Occipital lobe (tissue), 1 donor: ENCODE measurements at regions not wholly inside any gene's neighbourhood (a gene's known extent, or its start where the extent isn't known, plus 50 kb on each side); places are given as distances from the start of the nearest gene placed in this dataset.

Experiments used
- DNase-seq: peaks from one replicate; lab custom pipeline; 2025; lab: John Stamatoyannopoulos, UW

GRCh38 chr19:28247243-28247642 lies 965.7 kb downstream of the UQCRFS1 start:
- DNase-seq: no peak

GRCh38 chr19:28245937-28246336 lies 967.0 kb downstream of the UQCRFS1 start:
- DNase-seq: no peak

DNA sequence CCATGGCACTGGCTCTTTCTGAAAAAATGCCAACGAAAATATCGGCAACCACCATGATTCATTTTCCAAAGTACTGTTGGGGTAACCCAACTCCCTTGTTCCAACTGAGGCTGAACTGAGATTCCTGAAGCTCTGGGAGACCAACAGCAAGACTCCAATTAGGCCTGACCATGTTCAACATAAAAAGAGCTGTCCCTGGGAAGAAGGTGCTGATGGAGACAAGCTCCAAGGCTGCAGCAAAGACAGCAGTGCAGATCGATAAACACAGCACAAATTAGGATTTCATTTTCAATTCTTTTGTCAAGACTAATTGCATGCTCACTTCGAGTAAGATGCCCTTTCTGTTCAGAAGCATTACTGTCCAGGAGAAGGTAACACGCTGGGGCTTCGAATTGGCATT lies 968.0 kb downstream of the UQCRFS1 start:
- no peak for DNase-seq

- DNase-seq: no peak
Observed at GRCh38 chr19:28242317-28242927, 970.5 kb downstream of the UQCRFS1 start.

DNA sequence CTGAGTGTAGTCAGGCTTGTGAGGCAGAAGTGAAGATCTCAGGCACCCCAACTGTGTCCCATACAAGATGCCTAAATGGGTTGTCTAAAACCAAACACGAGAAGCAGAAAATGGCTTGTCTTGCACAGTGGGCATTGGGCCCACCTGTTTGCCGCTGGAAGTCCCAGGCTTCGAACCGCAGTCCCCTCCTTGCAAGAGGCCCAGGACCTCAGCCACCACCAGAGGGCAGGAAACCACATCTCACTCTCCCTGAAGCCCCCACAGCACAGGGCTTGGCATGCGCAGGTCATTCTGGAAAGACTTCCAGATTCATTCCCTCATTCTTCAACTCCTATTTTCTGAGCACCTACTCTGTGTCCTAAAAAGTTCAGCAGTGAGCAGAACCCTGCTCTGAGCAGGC lies 973.7 kb downstream of the UQCRFS1 start:
- DNase-seq: no peak

- DNase-seq: no peak
Observed at GRCh38 chr19:28238270-28238820, 974.6 kb downstream of the UQCRFS1 start.

GRCh38 chr19:28235606-28236125 lies 977.3 kb downstream of the UQCRFS1 start:
- no peak for DNase-seq

GRCh38 chr19:28234637-28235036 lies 978.3 kb downstream of the UQCRFS1 start:
- DNase-seq: no peak

- no peak for DNase-seq
Observed at GRCh38 chr19:28228854-28229253, 984.1 kb downstream of the UQCRFS1 start.

- no peak for DNase-seq
Observed at GRCh38 chr19:28224441-28224840, 988.5 kb downstream of the UQCRFS1 start.

DNA sequence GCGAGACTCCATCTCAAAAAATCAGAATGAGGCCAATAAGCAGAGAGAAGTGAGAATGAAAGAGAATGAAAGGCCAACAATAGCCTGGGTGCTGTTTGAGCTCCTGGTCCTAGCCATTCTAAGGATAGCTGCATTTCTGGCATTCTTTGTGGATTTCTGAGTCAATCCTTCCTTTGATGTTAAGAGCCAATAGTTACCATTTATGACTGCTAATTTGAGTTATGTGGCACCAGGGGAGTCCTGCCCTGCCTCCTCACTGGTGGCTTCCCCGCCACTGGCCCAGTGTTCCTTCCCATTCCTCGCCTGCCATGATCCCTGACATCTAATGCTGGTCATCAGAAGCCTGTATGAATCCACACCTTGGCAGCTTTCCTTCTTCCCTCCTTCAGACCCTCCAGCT lies 991.2 kb downstream of the UQCRFS1 start:
- no peak for DNase-seq

GRCh38 chr19:28218728-28219127 lies 994.2 kb downstream of the UQCRFS1 start:
- DNase-seq: no peak

DNA sequence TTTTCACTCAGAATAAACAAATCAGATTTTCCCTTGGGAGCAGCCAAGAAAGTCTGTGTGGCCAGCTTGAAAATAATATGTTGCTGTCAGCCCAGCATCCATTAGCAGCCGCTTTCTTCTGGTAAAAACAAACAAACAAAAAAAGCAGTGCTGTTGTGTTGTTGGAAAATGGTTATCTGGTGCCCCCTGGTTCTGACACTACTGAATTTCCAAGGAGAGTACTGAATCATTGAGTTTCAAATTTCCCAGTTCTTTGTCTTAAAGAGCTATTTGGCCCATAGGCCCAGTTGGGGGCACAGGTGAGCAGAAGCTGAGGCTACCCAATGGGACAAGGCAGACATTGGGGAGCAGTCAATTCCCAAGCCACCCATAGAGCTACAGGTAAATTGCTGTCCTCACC lies 995.9 kb downstream of the UQCRFS1 start:
- DNase-seq: no peak

DNA sequence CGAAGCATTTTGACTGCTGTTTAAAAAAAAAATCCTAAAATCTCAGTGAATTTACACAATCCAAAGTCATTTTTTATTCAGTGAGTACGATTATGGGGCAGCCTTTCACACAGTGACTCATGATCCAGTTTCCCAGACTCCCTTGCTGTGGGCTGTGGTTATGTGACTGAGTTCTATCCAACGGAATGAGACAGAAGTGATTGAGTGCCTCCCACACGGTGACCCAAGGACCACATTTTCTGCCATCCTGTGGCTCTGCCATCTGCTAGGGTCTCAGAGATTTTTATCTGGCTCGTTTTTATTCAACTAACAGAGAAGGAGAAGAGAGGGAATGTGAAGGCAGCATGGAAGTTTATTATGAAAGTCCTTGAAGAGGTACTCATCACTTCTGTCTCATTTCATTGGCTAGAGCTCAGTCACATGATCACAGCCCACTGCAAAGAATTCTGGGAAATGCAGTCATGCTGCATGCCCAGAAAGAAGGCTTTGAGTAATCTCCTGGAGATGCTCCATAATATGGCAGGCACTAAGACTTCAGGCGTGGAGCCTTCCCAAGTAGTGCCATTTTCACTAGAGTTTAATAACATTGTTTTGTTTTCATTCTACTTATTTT lies 999.4 kb downstream of the UQCRFS1 start:
- no peak for DNase-seq

GRCh38 chr19:28210886-28211285 lies 1002.1 kb downstream of the UQCRFS1 start:
- DNase-seq: no peak

DNA sequence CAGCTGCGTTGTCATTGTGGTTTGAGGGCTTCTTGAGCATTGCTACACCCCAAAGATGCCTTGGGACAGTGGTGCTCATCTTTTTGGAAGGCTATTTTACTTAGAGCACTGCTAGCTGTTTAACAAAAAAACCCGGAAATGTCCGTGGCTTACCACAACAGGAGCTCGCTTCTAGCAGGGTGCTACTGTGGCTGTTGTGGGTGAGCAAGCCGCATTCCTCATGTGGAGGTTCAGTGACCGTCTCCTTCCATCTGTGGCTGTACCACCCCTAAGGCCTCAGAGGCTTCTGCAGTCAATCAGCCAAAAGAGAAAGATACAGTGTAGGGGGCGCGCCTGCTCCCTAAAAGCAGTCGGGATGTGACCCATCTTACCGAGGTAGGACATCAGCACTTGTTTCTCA lies 1004.2 kb downstream of the UQCRFS1 start:
- DNase-seq: no peak

GRCh38 chr19:28207244-28207643 lies 1005.7 kb downstream of the UQCRFS1 start:
- DNase-seq: no peak

DNA sequence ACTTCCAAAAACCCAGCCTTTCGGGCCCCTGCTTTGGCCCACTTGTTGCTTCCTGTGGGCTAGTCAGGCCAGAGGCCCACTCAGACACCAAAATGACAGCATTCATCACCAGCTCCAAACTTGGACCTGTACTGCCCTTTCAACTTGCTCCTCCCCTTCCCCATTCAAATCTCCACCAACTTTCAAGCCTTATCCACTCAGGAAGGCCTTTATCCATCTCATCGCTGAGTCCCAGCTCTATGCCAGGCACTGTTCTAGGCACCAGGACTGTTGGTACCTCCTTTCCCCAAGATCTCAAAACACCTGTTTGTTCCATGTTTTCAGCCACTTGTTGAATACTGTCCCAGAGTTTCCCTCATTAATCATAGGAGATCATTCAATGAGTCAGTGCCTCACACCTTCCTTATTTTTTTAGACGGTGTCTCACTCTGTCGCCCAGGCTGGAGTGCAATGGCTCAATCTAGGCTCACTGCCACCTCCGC lies 1011.4 kb downstream of the UQCRFS1 start:
- no peak for DNase-seq

- no peak for DNase-seq
Observed at GRCh38 chr19:28199323-28199722, 1013.6 kb downstream of the UQCRFS1 start.

DNA sequence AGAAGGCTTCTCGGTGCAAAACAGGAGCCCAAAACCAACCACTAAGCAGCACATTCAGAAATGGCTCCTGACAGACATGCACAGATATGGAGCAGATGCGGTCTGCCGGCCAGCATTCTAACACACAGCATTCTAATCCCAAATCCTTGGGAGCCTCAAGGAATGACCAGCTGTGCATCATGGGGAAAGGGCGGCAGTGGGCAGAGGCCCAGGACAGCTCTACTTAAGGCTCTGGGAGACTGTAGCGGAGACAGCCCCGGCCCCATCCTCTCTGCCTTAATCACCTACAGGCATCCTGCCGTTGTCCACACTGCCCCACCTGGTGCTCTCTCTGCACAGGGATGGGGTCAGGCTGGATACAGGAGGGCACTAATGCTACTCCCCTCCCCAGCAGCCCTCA lies 1016.0 kb downstream of the UQCRFS1 start:
- DNase-seq: no peak

DNA sequence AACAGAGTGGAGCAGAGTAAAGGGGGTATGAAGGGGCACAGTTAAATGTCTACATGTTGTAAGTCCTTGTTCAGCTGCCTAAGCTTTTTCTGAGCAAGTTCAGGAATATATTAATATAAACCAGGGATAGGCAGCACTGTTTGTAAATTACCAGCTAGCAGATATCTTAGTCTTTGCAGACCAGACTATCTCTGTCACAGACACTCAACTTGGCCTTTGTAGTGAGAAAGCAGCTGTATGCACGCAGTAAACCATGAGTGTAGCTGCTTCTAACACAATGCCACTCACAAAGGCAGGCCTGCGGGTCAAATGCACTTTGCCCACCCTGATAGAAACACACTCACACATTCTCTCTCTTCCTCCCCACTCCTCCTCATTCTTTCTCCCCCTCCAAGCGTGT lies 1016.9 kb downstream of the UQCRFS1 start:
- no peak for DNase-seq

DNA sequence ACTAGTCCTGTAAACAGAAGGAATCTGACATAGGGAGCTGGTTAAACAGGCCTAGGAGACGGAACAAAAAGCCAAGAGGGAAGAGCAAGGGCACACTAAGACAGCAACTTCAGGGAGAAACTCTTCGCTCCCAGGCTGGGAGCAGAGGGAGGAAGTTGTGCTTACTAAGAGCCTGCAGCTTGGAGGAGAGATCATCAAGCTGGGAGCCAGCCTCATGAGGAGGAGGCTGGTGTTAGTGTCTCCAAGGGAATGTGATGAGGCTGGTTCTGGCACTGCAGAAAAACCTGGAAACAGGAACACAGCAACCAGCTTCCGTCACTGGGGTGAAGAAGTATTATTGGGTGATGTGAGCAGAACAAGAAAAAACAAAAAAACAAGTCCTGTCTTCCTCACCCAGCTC lies 1027.3 kb downstream of the UQCRFS1 start:
- DNase-seq: peak; percentile 4

- no peak for DNase-seq
Observed at GRCh38 chr19:28184997-28185396, 1028.0 kb downstream of the UQCRFS1 start.
